ENCODE measurements at regions not wholly inside any gene's neighbourhood (a gene's known extent, or its start where the extent isn't known, plus 50 kb on each side); places are given as distances from the start of the nearest gene placed in this dataset.
"Not testable (repeated sequence)": the region's sequence is repeated elsewhere in the genome, so short reads cannot be mapped to it uniquely, and the experiment has no call there.

DNA sequence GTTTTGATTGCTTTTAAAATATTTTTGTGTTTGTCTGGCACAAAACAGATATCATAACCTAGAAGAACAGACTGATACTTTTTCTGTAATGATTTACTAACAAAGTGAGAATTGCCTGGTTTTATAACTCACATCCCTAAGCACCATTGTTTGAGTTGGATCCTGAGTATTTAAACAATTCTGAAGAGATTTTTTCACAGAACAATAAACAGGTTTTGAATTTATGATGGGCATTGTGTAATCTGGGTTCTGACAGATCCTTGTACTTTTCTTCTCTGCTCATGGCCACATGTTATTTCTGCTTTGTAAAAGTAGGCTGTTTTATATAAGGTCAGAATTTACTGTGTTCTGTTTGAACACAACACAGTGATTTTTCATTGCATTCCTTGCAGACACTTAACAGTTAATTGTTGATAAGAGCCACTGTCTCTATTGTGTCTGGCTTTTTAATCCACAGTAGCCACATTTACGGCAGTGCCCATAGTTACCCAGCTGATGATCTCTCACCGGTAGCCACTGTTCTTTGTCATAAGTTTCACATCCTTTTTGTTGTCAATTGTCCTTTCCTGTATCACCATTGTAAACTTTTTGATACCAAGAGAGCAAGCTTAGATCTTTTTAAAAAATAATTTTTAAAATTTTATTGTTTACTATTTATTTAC, 1548.1 kb downstream of the KHDRBS2 start:
- H3K27me3 ChIP-seq (ENCODE audit: insufficient read depth, low read length); BruUV-seq (replicated peaks); H3K9ac ChIP-seq (ENCODE audit: low read length); H3K9me2 ChIP-seq (ENCODE audit: insufficient read depth); H3K36me3 ChIP-seq (ENCODE audit: control insufficient read depth in 1 of 2, insufficient read depth in 2 of 2, low read length in 2 of 2); CTCF ChIA-PET; ATAC-seq; H2AFZ ChIP-seq (ENCODE audit: low read depth, low read length, poor library complexity, severe bottlenecking); DNase-seq (ENCODE audit: low read depth, low spot score); H3K27ac ChIP-seq (ENCODE audit: low read depth, low read length); H3K4me2 ChIP-seq (ENCODE audit: low read length); intact Hi-C loops (cut with micrococcal nuclease); H4K20me1 ChIP-seq (ENCODE audit: insufficient read depth); POLR2A ChIA-PET; H3K4me3 ChIP-seq (replicated peaks in 1 of 2; ENCODE audit: low read depth in 1 of 2, low read length in 2 of 2); H3K79me2 ChIP-seq (ENCODE audit: insufficient read depth, low read length); RAD21 ChIA-PET (ENCODE audit: low non-redundant PET in 1 of 2, low total read pairs in 2 of 2, uncharacterized antibody in 2 of 2, unreplicated experiment in 2 of 2); H3K4me1 ChIP-seq (ENCODE audit: control insufficient read depth in 1 of 2, insufficient read depth in 2 of 2, low read length in 2 of 2); H3K9me3 ChIP-seq (ENCODE audit: control insufficient read depth in 1 of 2, insufficient read depth in 1 of 2, low read depth in 1 of 2, low read length in 2 of 2): not testable (repeated sequence)

GRCh38 chr6:60737315-60737714, 1548.7 kb downstream of the KHDRBS2 start:
- H3K79me2 ChIP-seq (ENCODE audit: insufficient read depth, low read length); BruUV-seq (replicated peaks); DNase-seq (ENCODE audit: low read depth, low spot score); ATAC-seq; H3K4me3 ChIP-seq (replicated peaks in 1 of 2; ENCODE audit: low read depth in 1 of 2, low read length in 2 of 2); H3K9me3 ChIP-seq (ENCODE audit: control insufficient read depth in 1 of 2, insufficient read depth in 1 of 2, low read depth in 1 of 2, low read length in 2 of 2); H3K36me3 ChIP-seq (ENCODE audit: control insufficient read depth in 1 of 2, insufficient read depth in 2 of 2, low read length in 2 of 2); H3K4me2 ChIP-seq (ENCODE audit: low read length); H3K4me1 ChIP-seq (ENCODE audit: control insufficient read depth in 1 of 2, insufficient read depth in 2 of 2, low read length in 2 of 2); CTCF ChIA-PET; intact Hi-C loops (cut with micrococcal nuclease); RAD21 ChIA-PET (ENCODE audit: low non-redundant PET in 1 of 2, low total read pairs in 2 of 2, uncharacterized antibody in 2 of 2, unreplicated experiment in 2 of 2); H3K9me2 ChIP-seq (ENCODE audit: insufficient read depth); H3K27me3 ChIP-seq (ENCODE audit: insufficient read depth, low read length); H4K20me1 ChIP-seq (ENCODE audit: insufficient read depth); H3K9ac ChIP-seq (ENCODE audit: low read length); H3K27ac ChIP-seq (ENCODE audit: low read depth, low read length); H2AFZ ChIP-seq (ENCODE audit: low read depth, low read length, poor library complexity, severe bottlenecking); POLR2A ChIA-PET: not testable (repeated sequence)

GRCh38 chr6:60723935-60724334, 1562.1 kb downstream of the KHDRBS2 start:
- H3K9ac ChIP-seq (ENCODE audit: low read length); H3K27ac ChIP-seq (ENCODE audit: low read depth, low read length); CTCF ChIA-PET; ATAC-seq; POLR2A ChIA-PET; H4K20me1 ChIP-seq (ENCODE audit: insufficient read depth); H3K36me3 ChIP-seq (ENCODE audit: control insufficient read depth in 1 of 2, insufficient read depth in 2 of 2, low read length in 2 of 2); H3K27me3 ChIP-seq (ENCODE audit: insufficient read depth, low read length); intact Hi-C loops (cut with micrococcal nuclease); H3K9me3 ChIP-seq (ENCODE audit: control insufficient read depth in 1 of 2, insufficient read depth in 1 of 2, low read depth in 1 of 2, low read length in 2 of 2); H3K4me3 ChIP-seq (replicated peaks in 1 of 2; ENCODE audit: low read depth in 1 of 2, low read length in 2 of 2); H2AFZ ChIP-seq (ENCODE audit: low read depth, low read length, poor library complexity, severe bottlenecking); H3K9me2 ChIP-seq (ENCODE audit: insufficient read depth); DNase-seq (ENCODE audit: low read depth, low spot score); RAD21 ChIA-PET (ENCODE audit: low non-redundant PET in 1 of 2, low total read pairs in 2 of 2, uncharacterized antibody in 2 of 2, unreplicated experiment in 2 of 2); H3K79me2 ChIP-seq (ENCODE audit: insufficient read depth, low read length); BruUV-seq (replicated peaks); H3K4me2 ChIP-seq (ENCODE audit: low read length); H3K4me1 ChIP-seq (ENCODE audit: control insufficient read depth in 1 of 2, insufficient read depth in 2 of 2, low read length in 2 of 2): not testable (repeated sequence)

All from HCT116 (cell line).